ENCODE measurements at regions not wholly inside any gene's neighbourhood (a gene's known extent, or its start where the extent isn't known, plus 50 kb on each side); places are given as distances from the start of the nearest gene placed in this dataset.

GRCh38 chr20:47991875-47992488, 206.7 kb upstream of the SULF2 start:
- Histone ChIP-seq H2AFZ (ENCODE audit: low read length) (no peak overlapping the region), H3K9me3 (ENCODE audit: low read depth, low read length) (peaks cover 6% of the 10 kb centered on the region), H3K36me3 (ENCODE audit: insufficient read depth, low read length) (no peaks in the 10 kb centered on the region), H4K20me1 (ENCODE audit: insufficient read depth, low read length) (no peaks in the 10 kb centered on the region), H3K4me1 (ENCODE audit: insufficient read depth, low read length) (no peaks in the 10 kb centered on the region), H3K79me2 (ENCODE audit: insufficient read depth, low read length) (no peaks in the 10 kb centered on the region), H3K27ac (ENCODE audit: low read depth, low read length) (no peak overlapping the region), H3K27me3 (ENCODE audit: insufficient read depth, low read length) (peaks cover 6% of the 10 kb centered on the region), H3K4me2 (ENCODE audit: insufficient read depth, low read length) (no peak overlapping the region), H3K4me3 (ENCODE audit: insufficient read depth, low read length) (no peak overlapping the region)
- no peak for TF ChIP-seq CTCF (IDR thresholded peaks at IDR 0.05; ENCODE audit: extremely low read depth, low read depth, low read length)
- no peak for DNase-seq (ENCODE audit: insufficient read length, low spot score, missing footprints)

- Histone ChIP-seq H4K20me1 (ENCODE audit: insufficient read depth, low read length) (no peaks in the 10 kb centered on the region), H3K27ac (ENCODE audit: low read depth, low read length) (no peak overlapping the region), H3K4me3 (ENCODE audit: insufficient read depth, low read length) (no peak overlapping the region), H3K79me2 (ENCODE audit: insufficient read depth, low read length) (no peaks in the 10 kb centered on the region), H3K36me3 (ENCODE audit: insufficient read depth, low read length) (no peaks in the 10 kb centered on the region), H3K4me2 (ENCODE audit: insufficient read depth, low read length) (no peak overlapping the region), H3K9me3 (ENCODE audit: low read depth, low read length) (peaks cover 6% of the 10 kb centered on the region), H3K4me1 (ENCODE audit: insufficient read depth, low read length) (no peaks in the 10 kb centered on the region), H3K27me3 (ENCODE audit: insufficient read depth, low read length) (peaks cover 6% of the 10 kb centered on the region), H2AFZ (ENCODE audit: low read length) (no peak overlapping the region)
- no peak for DNase-seq (ENCODE audit: insufficient read length, low spot score, missing footprints)
- no peak for TF ChIP-seq CTCF (IDR thresholded peaks at IDR 0.05; ENCODE audit: extremely low read depth, low read depth, low read length)
Measured at GRCh38 chr20:47990507-47991150, 205.3 kb upstream of the SULF2 start.

- Histone ChIP-seq H3K4me2 (ENCODE audit: insufficient read depth, low read length) (no peak overlapping the region), H3K4me1 (ENCODE audit: insufficient read depth, low read length) (no peaks in the 10 kb centered on the region), H3K27me3 (ENCODE audit: insufficient read depth, low read length) (peaks cover 6% of the 10 kb centered on the region), H3K79me2 (ENCODE audit: insufficient read depth, low read length) (no peaks in the 10 kb centered on the region), H2AFZ (ENCODE audit: low read length) (no peak overlapping the region), H3K4me3 (ENCODE audit: insufficient read depth, low read length) (no peak overlapping the region), H4K20me1 (ENCODE audit: insufficient read depth, low read length) (no peaks in the 10 kb centered on the region), H3K36me3 (ENCODE audit: insufficient read depth, low read length) (no peaks in the 10 kb centered on the region), H3K9me3 (ENCODE audit: low read depth, low read length) (peaks cover 6% of the 10 kb centered on the region), H3K27ac (ENCODE audit: low read depth, low read length) (no peak overlapping the region)
- DNase-seq (ENCODE audit: insufficient read length, low spot score, missing footprints), result no peak
- TF ChIP-seq CTCF (IDR thresholded peaks at IDR 0.05; ENCODE audit: extremely low read depth, low read depth, low read length), result no peak
Measured at GRCh38 chr20:47989957-47990356, 204.7 kb upstream of the SULF2 start.

GRCh38 chr20:47988676-47989075, 203.4 kb upstream of the SULF2 start:
- TF ChIP-seq CTCF (IDR thresholded peaks at IDR 0.05; ENCODE audit: extremely low read depth, low read depth, low read length), result no peak
- H4K20me1 ChIP-seq (ENCODE audit: insufficient read depth, low read length), result no peaks in the 10 kb centered on the region

More at GRCh38 chr20:47988676-47989075, 203.4 kb upstream of the SULF2 start:
- H3K27me3 ChIP-seq (ENCODE audit: insufficient read depth, low read length), result peaks cover 6% of the 10 kb centered on the region
- no peak for DNase-seq (ENCODE audit: insufficient read length, low spot score, missing footprints)
- H2AFZ ChIP-seq (ENCODE audit: low read length), result no peak overlapping the region
- no peaks in the 10 kb centered on the region for H3K79me2 ChIP-seq (ENCODE audit: insufficient read depth, low read length)
- no peak overlapping the region for H3K4me3 ChIP-seq (ENCODE audit: insufficient read depth, low read length)
- H3K4me2 ChIP-seq (ENCODE audit: insufficient read depth, low read length), result no peak overlapping the region
- H3K4me1 ChIP-seq (ENCODE audit: insufficient read depth, low read length), result no peaks in the 10 kb centered on the region
- H3K36me3 ChIP-seq (ENCODE audit: insufficient read depth, low read length), result no peaks in the 10 kb centered on the region
- no peak overlapping the region for H3K27ac ChIP-seq (ENCODE audit: low read depth, low read length)
- peaks cover 6% of the 10 kb centered on the region for H3K9me3 ChIP-seq (ENCODE audit: low read depth, low read length)

Data from osteoblast (primary cell).